Natural killer cell (primary cell): ENCODE measurements at regions not wholly inside any gene's neighbourhood (a gene's known extent, or its start where the extent isn't known, plus 50 kb on each side); places are given as distances from the start of the nearest gene placed in this dataset.

ENCODE experiments used
- ATAC-seq, 3 donors: fragments of 150-1000 bp in 2 of 3; fragments of 200-7000 bp in 1 of 3; cut with Tn5 transposase; 1 replicate in 1 of 3; 2 replicates in 2 of 3; pipeline ENCODE4 v1.10.0; 2021; ENCODE audit warnings: mild to moderate bottlenecking in 2 of 3, moderate library complexity in 2 of 3
- DNase-seq, 2 donors: peaks; one replicate each; pipeline versions ENCODE4 v3.0.0 to v3.0.0-alpha.2; 2013 to 2021; ENCODE audit warnings: mixed read lengths in 1 of 2
- H3K27ac ChIP-seq: one replicate; pipeline ENCODE4 v1.5.1; 2013; ENCODE audit warnings: mild to moderate bottlenecking, low read length
- H3K27me3 ChIP-seq: one replicate; pipeline ENCODE4 v1.6.1; 2013; ENCODE audit warnings: low read length; ENCODE audit not compliant: control insufficient read depth, insufficient read depth
- H3K36me3 ChIP-seq: one replicate; pipeline ENCODE4 v1.6.1; 2013; ENCODE audit warnings: low read length; ENCODE audit not compliant: control insufficient read depth, insufficient read depth
- H3K4me1 ChIP-seq: one replicate; pipeline ENCODE4 v1.6.1; 2013; ENCODE audit warnings: low read length; ENCODE audit not compliant: control insufficient read depth, insufficient read depth
- H3K4me3 ChIP-seq: one replicate; pipeline ENCODE4 v1.5.1; 2013; ENCODE audit warnings: low read length
- H3K9me3 ChIP-seq: one replicate; pipeline ENCODE4 v1.6.1; 2013; ENCODE audit warnings: low read length; ENCODE audit not compliant: control insufficient read depth, insufficient read depth
- H3K27ac Mint-ChIP-seq, 2 donors: one replicate each; pipeline ENCODE4 v1.8.0; 2022; ENCODE audit warnings: mild to moderate bottlenecking in 2 of 2, mixed read lengths in 2 of 2, moderate library complexity in 1 of 2
- H3K27me3 Mint-ChIP-seq, 2 donors: one replicate each; pipeline ENCODE4 v1.8.0; 2022; ENCODE audit warnings: low read depth in 2 of 2, mixed read lengths in 2 of 2
- H3K36me3 Mint-ChIP-seq: one replicate; pipeline ENCODE4 v1.8.0; 2022; ENCODE audit warnings: mixed read lengths
- H3K4me1 Mint-ChIP-seq, 2 donors: one replicate each; pipeline ENCODE4 v1.8.0; 2022; ENCODE audit warnings: mixed read lengths in 2 of 2
- H3K4me3 Mint-ChIP-seq: one replicate; pipeline ENCODE4 v1.8.0; 2022; ENCODE audit warnings: mild to moderate bottlenecking, moderate library complexity, mixed read lengths
- H3K9me3 Mint-ChIP-seq, 2 donors: one replicate each; pipeline ENCODE4 v1.8.0; 2022; ENCODE audit warnings: mixed read lengths in 2 of 2
- WGBS: methylation state at CpG from one replicate; pipeline ENCODE4 v1.1.7; 2013; ENCODE audit warnings: missing lambda C conversion rate; ENCODE audit not compliant: insufficient coverage; 5-methylcytosine and 5-hydroxymethylcytosine counted together
- intact Hi-C: fragments of 100-400 bp; cut with micrococcal nuclease; formaldehyde crosslinking; loops from one replicate; pipeline ENCODE4 v1.14.2; 2022
- TF ChIP-seq, protein P1 (sequence below): fragments of 200-600 bp; IDR thresholded peaks from one replicate; pipeline ENCODE4 v1.8.0; 2022; ENCODE audit warnings: antibody characterized with exemption

DNA sequence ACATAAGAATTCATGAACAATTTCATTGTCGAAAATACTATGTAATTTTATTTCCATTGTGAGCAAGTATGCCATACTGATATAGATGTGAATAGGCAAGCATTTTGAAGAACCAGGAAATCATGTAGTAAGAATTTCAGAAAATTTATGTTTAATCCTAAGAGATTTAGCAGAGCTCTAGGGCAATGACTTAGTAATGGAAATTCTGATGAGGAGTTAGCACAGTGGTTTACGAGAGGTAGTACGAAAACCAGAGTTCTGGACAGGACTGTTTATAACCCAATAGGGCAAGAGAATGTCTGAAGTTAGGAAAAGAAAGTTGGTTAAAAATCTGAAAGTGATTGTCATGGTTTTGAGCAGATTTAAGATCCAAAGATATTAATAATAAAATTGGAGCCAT lies 439.6 kb upstream of the DEPDC1 start:
- Histone ChIP-seq H3K36me3 (no peaks in the 10 kb centered on the region), H3K27me3 (no peaks in the 10 kb centered on the region), H3K27ac (no peak overlapping the region), H3K4me3 (no peak overlapping the region), H3K4me1 (no peaks in the 10 kb centered on the region), H3K9me3 (no peaks in the 10 kb centered on the region)
- WGBS, result 57% methylated on average over 3 of the region's 3 CpGs
- Mint-ChIP-seq H3K9me3 (peaks cover 21 to 28% of the 10 kb centered on the region in 2 donors), H3K36me3 (peaks cover 4% of the 10 kb centered on the region), H3K27me3 (no peaks in the 10 kb centered on the region), H3K27ac (no peak overlapping the region), H3K4me3 (no peak overlapping the region), H3K4me1 (no peaks in the 10 kb centered on the region)
- intact Hi-C loops, result no loop called here
- DNase-seq, result no peak
- TF ChIP-seq, protein P1, sequence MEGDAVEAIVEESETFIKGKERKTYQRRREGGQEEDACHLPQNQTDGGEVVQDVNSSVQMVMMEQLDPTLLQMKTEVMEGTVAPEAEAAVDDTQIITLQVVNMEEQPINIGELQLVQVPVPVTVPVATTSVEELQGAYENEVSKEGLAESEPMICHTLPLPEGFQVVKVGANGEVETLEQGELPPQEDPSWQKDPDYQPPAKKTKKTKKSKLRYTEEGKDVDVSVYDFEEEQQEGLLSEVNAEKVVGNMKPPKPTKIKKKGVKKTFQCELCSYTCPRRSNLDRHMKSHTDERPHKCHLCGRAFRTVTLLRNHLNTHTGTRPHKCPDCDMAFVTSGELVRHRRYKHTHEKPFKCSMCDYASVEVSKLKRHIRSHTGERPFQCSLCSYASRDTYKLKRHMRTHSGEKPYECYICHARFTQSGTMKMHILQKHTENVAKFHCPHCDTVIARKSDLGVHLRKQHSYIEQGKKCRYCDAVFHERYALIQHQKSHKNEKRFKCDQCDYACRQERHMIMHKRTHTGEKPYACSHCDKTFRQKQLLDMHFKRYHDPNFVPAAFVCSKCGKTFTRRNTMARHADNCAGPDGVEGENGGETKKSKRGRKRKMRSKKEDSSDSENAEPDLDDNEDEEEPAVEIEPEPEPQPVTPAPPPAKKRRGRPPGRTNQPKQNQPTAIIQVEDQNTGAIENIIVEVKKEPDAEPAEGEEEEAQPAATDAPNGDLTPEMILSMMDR, result no peak
- ATAC-seq, result no peak

DNA sequence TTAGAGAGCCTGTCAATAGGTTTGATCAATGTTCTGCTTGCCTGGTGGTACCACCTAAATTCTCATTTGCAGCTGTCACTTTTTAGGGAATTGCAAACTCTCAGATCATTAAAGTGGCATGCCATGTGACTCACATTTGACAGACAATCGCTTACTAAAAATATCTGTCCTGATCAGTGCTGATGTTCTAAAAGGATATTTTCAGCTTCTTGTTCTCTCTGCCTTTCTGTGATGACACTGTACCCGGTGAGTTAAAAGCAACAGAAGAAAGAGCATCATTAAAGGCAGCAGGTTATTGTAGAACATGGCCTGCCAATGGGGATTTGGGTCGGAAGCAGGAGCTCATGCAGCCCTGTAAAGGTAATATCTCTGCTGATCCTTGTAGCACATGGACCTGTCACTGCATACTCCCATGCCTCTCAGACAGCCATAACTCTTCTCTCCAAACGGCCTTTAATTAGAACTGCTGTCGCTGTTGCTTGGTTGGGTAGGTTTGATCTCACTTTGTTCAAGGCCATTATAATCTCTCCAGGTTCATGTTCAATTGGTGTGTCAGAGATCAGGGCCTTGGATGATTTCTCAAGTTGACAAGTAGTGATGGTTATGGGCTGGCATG lies 441.3 kb upstream of the DEPDC1 start:
- no peak overlapping the region for H3K4me3 Mint-ChIP-seq
- H3K9me3 ChIP-seq, result no peaks in the 10 kb centered on the region
- 92% methylated on average over 3 of the region's 5 CpGs for WGBS
- ATAC-seq (no peak), DNase-seq (no peak)
- intact Hi-C loops, result no loop called here
- TF ChIP-seq, protein P1, result no peak
- H3K9me3 Mint-ChIP-seq, result peaks cover 19 to 28% of the 10 kb centered on the region in 2 donors
- H3K27me3 Mint-ChIP-seq, result no peaks in the 10 kb centered on the region
- no peaks in the 10 kb centered on the region for H3K36me3 ChIP-seq
- H3K36me3 Mint-ChIP-seq, result peaks cover 7% of the 10 kb centered on the region
- H3K4me3 ChIP-seq, result no peak overlapping the region
- H3K27ac Mint-ChIP-seq, result no peak overlapping the region
- H3K4me1 Mint-ChIP-seq, result no peaks in the 10 kb centered on the region
- no peak overlapping the region for H3K27ac ChIP-seq
- H3K27me3 ChIP-seq, result no peaks in the 10 kb centered on the region
- no peaks in the 10 kb centered on the region for H3K4me1 ChIP-seq

DNA sequence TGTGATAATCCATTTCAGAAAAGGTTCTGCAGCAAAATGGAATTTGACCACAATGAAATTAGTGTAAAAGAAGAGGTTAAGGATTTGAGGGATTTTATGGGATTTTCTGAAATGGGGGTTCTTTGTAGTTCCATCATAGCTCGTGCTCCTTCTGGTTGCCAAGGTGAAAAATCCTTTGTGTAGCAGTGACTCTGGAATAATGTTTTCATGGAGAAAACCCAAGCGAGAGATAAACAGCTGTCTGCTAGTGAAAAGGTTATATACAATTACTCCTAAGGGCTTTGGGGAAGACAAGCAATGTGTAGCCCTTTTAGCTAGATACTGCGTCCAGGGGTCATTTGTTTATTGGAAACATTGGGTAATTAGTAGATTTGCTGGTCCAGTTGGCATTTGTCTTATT lies 453.2 kb upstream of the DEPDC1 start:
- no peaks in the 10 kb centered on the region for H3K9me3 ChIP-seq
- H3K4me3 ChIP-seq, result no peak overlapping the region
- no peaks in the 10 kb centered on the region for H3K36me3 Mint-ChIP-seq
- H3K27ac Mint-ChIP-seq, result no peak overlapping the region
- H3K4me3 Mint-ChIP-seq, result no peak overlapping the region
- intact Hi-C loops, result no loop called here
- H3K9me3 Mint-ChIP-seq, result peaks cover 19% of the 10 kb centered on the region in 2 donors
- H3K4me1 Mint-ChIP-seq, result no peaks in the 10 kb centered on the region
- DNase-seq (no peak), ATAC-seq (no peak)
- no peak overlapping the region for H3K27ac ChIP-seq
- TF ChIP-seq, protein P1, result no peak
- H3K4me1 ChIP-seq, result no peaks in the 10 kb centered on the region
- WGBS, result 77% methylated on average over 3 of the region's 3 CpGs
- no peaks in the 10 kb centered on the region for H3K36me3 ChIP-seq
- no peaks in the 10 kb centered on the region for H3K27me3 ChIP-seq
- no peaks in the 10 kb centered on the region for H3K27me3 Mint-ChIP-seq

DNA sequence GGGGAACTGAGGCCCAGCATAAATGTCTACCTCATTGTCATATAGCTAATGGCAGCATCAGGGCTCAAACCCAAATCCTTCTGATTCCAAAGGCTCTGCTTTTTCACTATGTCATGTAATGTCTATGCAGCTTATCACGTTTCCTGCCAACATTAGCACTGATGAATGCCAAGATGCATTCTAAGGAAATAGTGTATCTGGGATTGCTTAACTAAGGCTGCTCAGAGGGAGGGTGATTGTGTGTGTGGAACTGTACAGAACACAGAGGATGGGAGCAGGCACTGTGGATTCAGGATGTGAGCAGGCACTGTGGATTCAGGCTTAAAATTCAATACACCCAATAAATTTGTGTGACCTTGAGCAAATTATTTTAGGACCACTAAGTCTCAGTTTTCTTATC lies 456.4 kb upstream of the DEPDC1 start:
- Mint-ChIP-seq H3K4me3 (no peak overlapping the region), H3K27me3 (no peaks in the 10 kb centered on the region), H3K36me3 (no peaks in the 10 kb centered on the region), H3K9me3 (peaks cover 17 to 20% of the 10 kb centered on the region in 2 donors), H3K4me1 (no peaks in the 10 kb centered on the region), H3K27ac (no peak overlapping the region)
- no peak for ATAC-seq
- no peaks in the 10 kb centered on the region for H3K9me3 ChIP-seq
- no peaks in the 10 kb centered on the region for H3K4me1 ChIP-seq
- intact Hi-C loops, result no loop called here
- no peak overlapping the region for H3K4me3 ChIP-seq
- DNase-seq, result no peak
- 80% methylated on average over 1 of the region's 1 CpG for WGBS
- no peak overlapping the region for H3K27ac ChIP-seq
- no peaks in the 10 kb centered on the region for H3K36me3 ChIP-seq
- H3K27me3 ChIP-seq, result no peaks in the 10 kb centered on the region
- TF ChIP-seq, protein P1, result no peak
